ENCODE measurements at regions not wholly inside any gene's neighbourhood (a gene's known extent, or its start where the extent isn't known, plus 50 kb on each side); places are given as distances from the start of the nearest gene placed in this dataset.

DNA sequence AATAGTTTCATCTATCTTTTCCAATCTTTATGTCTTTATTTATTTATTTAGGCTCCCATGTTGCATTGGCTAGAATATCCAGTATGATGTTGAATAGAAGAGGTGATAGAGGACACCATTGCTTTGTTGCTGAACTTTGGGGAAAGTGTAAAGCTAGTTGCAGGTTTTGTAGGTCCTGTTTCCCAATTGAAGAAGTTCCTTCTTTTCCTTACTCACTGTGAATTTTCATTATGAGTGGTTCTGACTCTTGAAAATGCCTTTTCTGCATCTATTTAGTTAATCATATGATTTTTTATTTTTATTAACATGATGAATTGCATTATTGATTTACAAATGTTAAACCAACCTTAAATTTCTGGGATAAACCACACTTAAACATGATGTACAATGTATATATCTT is 58.9 kb upstream of the NR3C1 start:
- TF ChIP-seq, protein P1, sequence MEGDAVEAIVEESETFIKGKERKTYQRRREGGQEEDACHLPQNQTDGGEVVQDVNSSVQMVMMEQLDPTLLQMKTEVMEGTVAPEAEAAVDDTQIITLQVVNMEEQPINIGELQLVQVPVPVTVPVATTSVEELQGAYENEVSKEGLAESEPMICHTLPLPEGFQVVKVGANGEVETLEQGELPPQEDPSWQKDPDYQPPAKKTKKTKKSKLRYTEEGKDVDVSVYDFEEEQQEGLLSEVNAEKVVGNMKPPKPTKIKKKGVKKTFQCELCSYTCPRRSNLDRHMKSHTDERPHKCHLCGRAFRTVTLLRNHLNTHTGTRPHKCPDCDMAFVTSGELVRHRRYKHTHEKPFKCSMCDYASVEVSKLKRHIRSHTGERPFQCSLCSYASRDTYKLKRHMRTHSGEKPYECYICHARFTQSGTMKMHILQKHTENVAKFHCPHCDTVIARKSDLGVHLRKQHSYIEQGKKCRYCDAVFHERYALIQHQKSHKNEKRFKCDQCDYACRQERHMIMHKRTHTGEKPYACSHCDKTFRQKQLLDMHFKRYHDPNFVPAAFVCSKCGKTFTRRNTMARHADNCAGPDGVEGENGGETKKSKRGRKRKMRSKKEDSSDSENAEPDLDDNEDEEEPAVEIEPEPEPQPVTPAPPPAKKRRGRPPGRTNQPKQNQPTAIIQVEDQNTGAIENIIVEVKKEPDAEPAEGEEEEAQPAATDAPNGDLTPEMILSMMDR (IDR thresholded peaks at IDR 0.05) = no peak
- TF ChIP-seq POLR2AphosphoS5 (IDR thresholded peaks at IDR 0.05) = no peak

All from gastroesophageal sphincter (tissue), 3 donors.